ENCODE measurements at regions not wholly inside any gene's neighbourhood (a gene's known extent, or its start where the extent isn't known, plus 50 kb on each side); places are given as distances from the start of the nearest gene placed in this dataset.

GRCh38 chr22:22759889-22760546 lies 115.6 kb downstream of the GGTLC2 start:
- TF ChIP-seq ZNF202 (tag by site-specific recombination; IDR thresholded peaks at IDR 0.05; ENCODE audit: borderline replicate concordance) (no peak), ZNF350 (tag by site-specific recombination; IDR thresholded peaks at IDR 0.05) (no peak), ZNF341 (tag by site-specific recombination; IDR thresholded peaks at IDR 0.05; ENCODE audit: low read depth) (no peak), ZNF701 (tag by site-specific recombination; IDR thresholded peaks at IDR 0.05) (no peak), ZNF423 (tag by site-specific recombination; IDR thresholded peaks at IDR 0.05) (no peak), PATZ1 (tag by site-specific recombination; IDR thresholded peaks at IDR 0.05) (no peak), PRDM10 (tag by site-specific recombination; IDR thresholded peaks at IDR 0.05) (no peak), ZNF169 (tag by site-specific recombination; IDR thresholded peaks at IDR 0.05) (no peak), KLF9 (tag by site-specific recombination; IDR thresholded peaks at IDR 0.05; ENCODE audit: low read depth) (no peak), CTCF (tag by site-specific recombination; IDR thresholded peaks at IDR 0.05) (no peak), ZNF18 (tag by site-specific recombination; IDR thresholded peaks at IDR 0.05) (no peak), KLF8 (tag by site-specific recombination; IDR thresholded peaks at IDR 0.05) (no peak), ZNF629 (tag by site-specific recombination; IDR thresholded peaks at IDR 0.05) (no peak), ZNF529 (tag by site-specific recombination; IDR thresholded peaks at IDR 0.05; ENCODE audit: insufficient replicate concordance) (no peak), HOXA7 (CRISPR knock-in tag; IDR thresholded peaks at IDR 0.05; ENCODE audit: borderline replicate concordance) (no peak)
- H3K9me3 ChIP-seq (ENCODE audit: control insufficient read depth, insufficient read depth, low read depth, low read length): no peaks in the 10 kb centered on the region
- POLR2A ChIA-PET: no interaction called here
- H3K27ac ChIP-seq (ENCODE audit: extremely low read depth, low read depth, low read length): no peak overlapping the region
- H3K4me1 ChIP-seq (ENCODE audit: control insufficient read depth, insufficient read depth, low read length): no peaks in the 10 kb centered on the region
- no peak overlapping the region for H3K4me3 ChIP-seq (ENCODE audit: low read depth, low read length)
- CTCF ChIA-PET: interaction anchor here (0.6 to 2.5 kb wide), 6 partner anchors 10 to 140 kb away, joined by 3 to 21 read pairs (median 5); no protein-coding TSS in a partner anchor
- H3K36me3 ChIP-seq (ENCODE audit: control insufficient read depth in 2 of 2, insufficient read depth in 1 of 2, low read length in 2 of 2): no peaks in the 10 kb centered on the region

GRCh38 chr22:22761606-22761962 lies 117.2 kb downstream of the GGTLC2 start:
- H3K4me3 ChIP-seq (ENCODE audit: low read depth, low read length): no peak overlapping the region
- ChIA-PET CTCF (interaction anchor here (1.3 to 4.9 kb wide), 4 partner anchors 8 to 26 kb away, joined by 5 to 54 read pairs (median 14); no protein-coding TSS in a partner anchor), POLR2A (no interaction called here)
- no peaks in the 10 kb centered on the region for H3K4me1 ChIP-seq (ENCODE audit: control insufficient read depth, insufficient read depth, low read length)
- no peaks in the 10 kb centered on the region for H3K9me3 ChIP-seq (ENCODE audit: control insufficient read depth, insufficient read depth, low read depth, low read length)
- H3K27ac ChIP-seq (ENCODE audit: extremely low read depth, low read depth, low read length): no peak overlapping the region
- H3K36me3 ChIP-seq (ENCODE audit: control insufficient read depth in 2 of 2, insufficient read depth in 1 of 2, low read length in 2 of 2): no peaks in the 10 kb centered on the region
- TF ChIP-seq ZNF549 (tag by site-specific recombination; IDR thresholded peaks at IDR 0.05) (no peak), ZNF214 (tag by site-specific recombination; IDR thresholded peaks at IDR 0.05; ENCODE audit: borderline replicate concordance) (no peak), BCL11A (tag by site-specific recombination; IDR thresholded peaks at IDR 0.05; ENCODE audit: low read depth) (no peak), ZFP41 (tag by site-specific recombination; IDR thresholded peaks at IDR 0.05; ENCODE audit: borderline replicate concordance) (no peak), ZSCAN16 (tag by site-specific recombination; IDR thresholded peaks at IDR 0.05) (no peak), ZFP3 (tag by site-specific recombination; IDR thresholded peaks at IDR 0.05; ENCODE audit: low read depth) (no peak)

Data from HEK293 (cell line).